Breast epithelium (tissue), 3 donors: ENCODE measurements at regions not wholly inside any gene's neighbourhood (a gene's known extent, or its start where the extent isn't known, plus 50 kb on each side); places are given as distances from the start of the nearest gene placed in this dataset.

ENCODE experiments used
- POLR2A ChIP-seq: fragments of 450-650 bp; IDR thresholded peaks from one replicate; pipeline ENCODE4 v1.6.1; 2016; ENCODE audit warnings: antibody characterized with exemption, mild to moderate bottlenecking, moderate library complexity
- POLR2AphosphoS5 ChIP-seq, 3 donors: sonication (generic); formaldehyde crosslinking; IDR thresholded peaks; one replicate each; pipeline ENCODE4 v1.6.1; 2017; ENCODE audit warnings: antibody characterized with exemption in 3 of 3
- TF ChIP-seq, protein P1 (sequence below), 3 donors: fragments of 450-650 bp; IDR thresholded peaks; one replicate each; pipeline ENCODE4 v1.5.1; 2016 to 2017; ENCODE audit warnings: antibody characterized with exemption in 3 of 3, mild to moderate bottlenecking in 3 of 3, moderate library complexity in 3 of 3

DNA sequence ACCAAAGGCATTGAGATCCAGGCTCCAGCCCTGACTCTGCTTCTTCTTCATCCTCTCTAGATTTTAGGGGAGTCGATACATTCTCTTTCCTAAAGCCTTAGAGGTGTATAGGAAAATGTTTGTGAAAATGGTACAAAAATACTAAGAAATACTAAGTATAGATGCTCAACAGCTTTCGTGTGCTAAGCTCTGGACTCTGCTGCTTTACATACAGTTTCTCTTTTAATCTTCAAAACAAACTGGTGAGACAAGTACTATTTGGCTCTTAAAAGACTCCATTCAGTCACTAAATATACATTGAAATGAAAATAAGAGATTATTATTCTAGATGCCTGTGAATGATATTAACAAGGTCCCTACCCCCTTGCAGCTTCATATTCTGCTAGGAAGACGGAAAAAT lies 174.5 kb upstream of the TRPM3 start:
- TF ChIP-seq POLR2A: no peak
- TF ChIP-seq, protein P1, sequence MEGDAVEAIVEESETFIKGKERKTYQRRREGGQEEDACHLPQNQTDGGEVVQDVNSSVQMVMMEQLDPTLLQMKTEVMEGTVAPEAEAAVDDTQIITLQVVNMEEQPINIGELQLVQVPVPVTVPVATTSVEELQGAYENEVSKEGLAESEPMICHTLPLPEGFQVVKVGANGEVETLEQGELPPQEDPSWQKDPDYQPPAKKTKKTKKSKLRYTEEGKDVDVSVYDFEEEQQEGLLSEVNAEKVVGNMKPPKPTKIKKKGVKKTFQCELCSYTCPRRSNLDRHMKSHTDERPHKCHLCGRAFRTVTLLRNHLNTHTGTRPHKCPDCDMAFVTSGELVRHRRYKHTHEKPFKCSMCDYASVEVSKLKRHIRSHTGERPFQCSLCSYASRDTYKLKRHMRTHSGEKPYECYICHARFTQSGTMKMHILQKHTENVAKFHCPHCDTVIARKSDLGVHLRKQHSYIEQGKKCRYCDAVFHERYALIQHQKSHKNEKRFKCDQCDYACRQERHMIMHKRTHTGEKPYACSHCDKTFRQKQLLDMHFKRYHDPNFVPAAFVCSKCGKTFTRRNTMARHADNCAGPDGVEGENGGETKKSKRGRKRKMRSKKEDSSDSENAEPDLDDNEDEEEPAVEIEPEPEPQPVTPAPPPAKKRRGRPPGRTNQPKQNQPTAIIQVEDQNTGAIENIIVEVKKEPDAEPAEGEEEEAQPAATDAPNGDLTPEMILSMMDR (IDR thresholded peaks at IDR 0.05): no peak
- TF ChIP-seq POLR2AphosphoS5 (IDR thresholded peaks at IDR 0.05): no peak
